Neural progenitor cell (in vitro differentiated cells): ENCODE measurements at regions not wholly inside any gene's neighbourhood (a gene's known extent, or its start where the extent isn't known, plus 50 kb on each side); places are given as distances from the start of the nearest gene placed in this dataset.

ENCODE experiments used
- DNase-seq: peaks from one replicate; pipeline ENCODE4 v3.0.0-alpha.2; 2016; ENCODE audit warnings: low spot score
- H2AFZ ChIP-seq: fragments of 200-600 bp; sonication (generic); replicated peaks from 2 replicates; pipeline ENCODE4 v1.6.1; 2016; ENCODE audit warnings: antibody characterized with exemption
- H3F3A ChIP-seq: fragments of 200-600 bp; sonication (generic); 2 replicates; pipeline ENCODE4 v1.6.1; 2016; ENCODE audit warnings: antibody characterized with exemption, low read depth
- H3K27ac ChIP-seq: fragments of 200-600 bp; sonication (generic); 2 replicates; pipeline ENCODE4 v1.5.1; 2016; ENCODE audit warnings: mild to moderate bottlenecking
- H3K27me3 ChIP-seq: fragments of 200-600 bp; sonication (generic); 2 replicates; pipeline ENCODE4 v1.6.1; 2016; ENCODE audit warnings: mild to moderate bottlenecking, moderate library complexity
- H3K36me3 ChIP-seq: fragments of 200-600 bp; sonication (generic); 2 replicates; pipeline ENCODE4 v1.5.1; 2016
- H3K4me1 ChIP-seq: fragments of 200-600 bp; sonication (generic); 2 replicates; pipeline ENCODE4 v1.6.1; 2016; ENCODE audit warnings: mixed run types
- H3K4me2 ChIP-seq: fragments of 200-600 bp; sonication (generic); 2 replicates; pipeline ENCODE4 v1.6.1; 2016
- H3K4me3 ChIP-seq: fragments of 200-600 bp; sonication (generic); 2 replicates; pipeline ENCODE4 v1.5.1; 2016
- H3K79me2 ChIP-seq: fragments of 200-600 bp; sonication (generic); 2 replicates; pipeline ENCODE4 v1.6.1; 2016; ENCODE audit warnings: low read depth
- H3K9ac ChIP-seq: fragments of 200-600 bp; sonication (generic); 2 replicates; pipeline ENCODE4 v1.6.1; 2016
- H3K9me3 ChIP-seq: fragments of 200-600 bp; sonication (generic); 2 replicates; pipeline ENCODE4 v1.5.1; 2016; ENCODE audit warnings: low read depth
- H4K20me1 ChIP-seq: fragments of 200-600 bp; sonication (generic); 2 replicates; pipeline ENCODE4 v1.6.1; 2016; ENCODE audit warnings: low read depth
- H3K27ac Mint-ChIP-seq: 3 replicates; pipeline ENCODE4 v1.8.0; 2021; ENCODE audit warnings: mixed read lengths
- H3K27me3 Mint-ChIP-seq: 2 replicates; pipeline ENCODE4 v1.8.0; 2022; ENCODE audit warnings: low read depth, mild to moderate bottlenecking, inconsistent platforms, moderate library complexity, mixed read lengths; ENCODE audit not compliant: insufficient read depth
- H3K36me3 Mint-ChIP-seq: 3 replicates; pipeline ENCODE4 v1.8.0; 2021; ENCODE audit warnings: mixed read lengths
- H3K4me1 Mint-ChIP-seq: 3 replicates; pipeline ENCODE4 v1.8.0; 2021; ENCODE audit warnings: mixed read lengths
- H3K4me3 Mint-ChIP-seq: 3 replicates; pipeline ENCODE4 v1.8.0; 2021; ENCODE audit warnings: mild to moderate bottlenecking, moderate library complexity, mixed read lengths
- H3K9me3 Mint-ChIP-seq: 3 replicates; pipeline ENCODE4 v1.8.0; 2020; ENCODE audit warnings: mixed read lengths
- CTCF ChIP-seq: fragments of 200-600 bp; sonication (generic); IDR thresholded peaks from 2 replicates; pipeline ENCODE4 v1.5.1; 2017; ENCODE audit warnings: antibody characterized with exemption, mild to moderate bottlenecking
- EZH2 ChIP-seq: fragments of 200-600 bp; sonication (generic); IDR thresholded peaks from 2 replicates; pipeline ENCODE4 v1.6.1; 2017; ENCODE audit warnings: antibody characterized with exemption, mild to moderate bottlenecking, moderate library complexity
- EZH2phosphoT487 ChIP-seq: fragments of 200-600 bp; sonication (generic); IDR thresholded peaks from 2 replicates; pipeline ENCODE4 v1.6.1; 2017; ENCODE audit warnings: antibody characterized with exemption

GRCh38 chr6:120786682-120787081, 547.6 kb downstream of the TBC1D32 start:
- H3K4me3 Mint-ChIP-seq, result no peak overlapping the region
- Histone ChIP-seq H3K79me2 (no peaks in the 10 kb centered on the region), H3K27me3 (no peaks in the 10 kb centered on the region), H3F3A (no peaks in the 10 kb centered on the region), H3K9ac (no peak overlapping the region), H4K20me1 (no peaks in the 10 kb centered on the region), H3K27ac (no peak overlapping the region), H3K36me3 (no peaks in the 10 kb centered on the region), H3K9me3 (no peaks in the 10 kb centered on the region), H2AFZ (no peak overlapping the region), H3K4me1 (no peaks in the 10 kb centered on the region), H3K4me3 (no peak overlapping the region), H3K4me2 (no peak overlapping the region)
- H3K27me3 Mint-ChIP-seq, result no peaks in the 10 kb centered on the region
- no peaks in the 10 kb centered on the region for H3K4me1 Mint-ChIP-seq
- H3K27ac Mint-ChIP-seq, result no peak overlapping the region
- H3K36me3 Mint-ChIP-seq, result no peaks in the 10 kb centered on the region
- no peak for DNase-seq
- no peaks in the 10 kb centered on the region for H3K9me3 Mint-ChIP-seq
- TF ChIP-seq EZH2phosphoT487, result no peak

- no peak overlapping the region for H3K27ac ChIP-seq
- H3K4me1 ChIP-seq, result no peaks in the 10 kb centered on the region
- Mint-ChIP-seq H3K27ac (no peak overlapping the region), H3K4me3 (no peak overlapping the region), H3K36me3 (no peaks in the 10 kb centered on the region), H3K9me3 (no peaks in the 10 kb centered on the region), H3K27me3 (no peaks in the 10 kb centered on the region), H3K4me1 (no peaks in the 10 kb centered on the region)
- H3K4me2 ChIP-seq, result no peak overlapping the region
- TF ChIP-seq EZH2phosphoT487 (no peak), EZH2 (no peak), CTCF (no peak)
- no peak overlapping the region for H3K9ac ChIP-seq
- H2AFZ ChIP-seq, result no peak overlapping the region
- no peaks in the 10 kb centered on the region for H3K9me3 ChIP-seq
- H3K79me2 ChIP-seq, result no peaks in the 10 kb centered on the region
- H4K20me1 ChIP-seq, result no peaks in the 10 kb centered on the region
- no peaks in the 10 kb centered on the region for H3F3A ChIP-seq
- H3K4me3 ChIP-seq, result no peak overlapping the region
- no peaks in the 10 kb centered on the region for H3K36me3 ChIP-seq
- H3K27me3 ChIP-seq, result no peaks in the 10 kb centered on the region
- DNase-seq, result no peak
These were observed 548.0 kb downstream of the TBC1D32 start for GRCh38 chr6:120786256-120786655.

- no peaks in the 10 kb centered on the region for H4K20me1 ChIP-seq
- H3K36me3 ChIP-seq, result no peaks in the 10 kb centered on the region
- H3K4me2 ChIP-seq, result no peak overlapping the region
- no peak overlapping the region for H3K4me3 Mint-ChIP-seq
- no peak for DNase-seq
- H3K4me1 Mint-ChIP-seq, result no peaks in the 10 kb centered on the region
- no peak overlapping the region for H3K27ac Mint-ChIP-seq
- TF ChIP-seq EZH2, result no peak
- no peak for TF ChIP-seq EZH2phosphoT487
- no peak for TF ChIP-seq CTCF
- H3K79me2 ChIP-seq, result no peaks in the 10 kb centered on the region
- no peaks in the 10 kb centered on the region for H3K36me3 Mint-ChIP-seq
- H3K27ac ChIP-seq, result no peak overlapping the region
- H3K9ac ChIP-seq, result no peak overlapping the region
- H3K27me3 ChIP-seq, result no peaks in the 10 kb centered on the region
- no peaks in the 10 kb centered on the region for H3K9me3 Mint-ChIP-seq
- H3K4me1 ChIP-seq, result no peaks in the 10 kb centered on the region
- no peak overlapping the region for H3K4me3 ChIP-seq
- H2AFZ ChIP-seq, result no peak overlapping the region
- H3K9me3 ChIP-seq, result no peaks in the 10 kb centered on the region
- no peaks in the 10 kb centered on the region for H3K27me3 Mint-ChIP-seq
- H3F3A ChIP-seq, result no peaks in the 10 kb centered on the region
These were observed 548.7 kb downstream of the TBC1D32 start for GRCh38 chr6:120785459-120786086.

- no peaks in the 10 kb centered on the region for H4K20me1 ChIP-seq
- no peak for DNase-seq
- H3K79me2 ChIP-seq, result no peaks in the 10 kb centered on the region
- H3K4me1 Mint-ChIP-seq, result no peaks in the 10 kb centered on the region
- no peak overlapping the region for H3K27ac ChIP-seq
- H3K9me3 Mint-ChIP-seq, result peaks cover 6% of the 10 kb centered on the region
- no peak overlapping the region for H3K9ac ChIP-seq
- no peak overlapping the region for H3K4me3 Mint-ChIP-seq
- no peaks in the 10 kb centered on the region for H3K27me3 Mint-ChIP-seq
- no peak overlapping the region for H3K27ac Mint-ChIP-seq
- no peaks in the 10 kb centered on the region for H3K9me3 ChIP-seq
- no peak overlapping the region for H3K4me3 ChIP-seq
- no peaks in the 10 kb centered on the region for H3K36me3 ChIP-seq
- no peaks in the 10 kb centered on the region for H3K4me1 ChIP-seq
- H2AFZ ChIP-seq, result no peak overlapping the region
- H3K36me3 Mint-ChIP-seq, result no peaks in the 10 kb centered on the region
- no peaks in the 10 kb centered on the region for H3F3A ChIP-seq
- no peak for TF ChIP-seq CTCF
- no peak for TF ChIP-seq EZH2phosphoT487
- no peak for TF ChIP-seq EZH2
- H3K27me3 ChIP-seq, result no peaks in the 10 kb centered on the region
- no peak overlapping the region for H3K4me2 ChIP-seq
These were observed 554.8 kb downstream of the TBC1D32 start for GRCh38 chr6:120779441-120779840.
